Upper lobe of left lung (tissue), 6 donors: ENCODE measurements at regions not wholly inside any gene's neighbourhood (a gene's known extent, or its start where the extent isn't known, plus 50 kb on each side); places are given as distances from the start of the nearest gene placed in this dataset.

Experiments used
- ATAC-seq, 2 donors: fragments of 200-7000 bp; cut with Tn5 transposase; one replicate each; pipeline ENCODE4 v1.9.1; 2022; ENCODE audit warnings: mild to moderate bottlenecking in 2 of 2, moderate library complexity in 2 of 2; ENCODE audit not compliant: low FRiP score in 2 of 2
- DNase-seq, 2 donors: peaks; one replicate each; pipeline ENCODE4 v3.0.0-alpha.2; 2019 to 2020
- H3K27ac ChIP-seq, 4 donors: fragments of 200-600 bp; sonication (generic); one replicate each; pipeline ENCODE4 v1.5.1; 2016 to 2019
- H3K27me3 ChIP-seq, 4 donors: fragments of 200-600 bp; sonication (generic); one replicate each; pipeline ENCODE4 v1.5.1; 2017 to 2019
- H3K36me3 ChIP-seq, 4 donors: fragments of 200-600 bp; sonication (generic); one replicate each; pipeline ENCODE4 v1.5.1; 2016 to 2019
- H3K4me1 ChIP-seq, 4 donors: fragments of 200-600 bp; sonication (generic); one replicate each; pipeline ENCODE4 v1.5.1; 2018 to 2019
- H3K4me3 ChIP-seq, 4 donors: fragments of 200-600 bp; sonication (generic); one replicate each; pipeline ENCODE4 v1.5.1; 2017 to 2019; ENCODE audit warnings: mild to moderate bottlenecking in 2 of 4, moderate library complexity in 1 of 4
- H3K9me3 ChIP-seq, 4 donors: fragments of 200-600 bp; sonication (generic); one replicate each; pipeline ENCODE4 v1.5.1; 2018 to 2019
- CTCF ChIP-seq, 6 experiments: fragments of 450-650 bp in 4 of 6; fragments of 200-600 bp in 2 of 6; sonication (generic) in 2 of 6; IDR thresholded peaks; one replicate each; pipeline ENCODE4 v1.5.1; 2016 to 2019; ENCODE audit warnings: antibody characterized with exemption in 6 of 6
- EP300 ChIP-seq, 4 donors: sonication (generic); formaldehyde crosslinking; IDR thresholded peaks; one replicate each; pipeline ENCODE4 v1.5.1; 2017; ENCODE audit warnings: antibody characterized with exemption in 4 of 4, control low read depth in 2 of 4
- POLR2A ChIP-seq, 4 donors: fragments of 450-650 bp; IDR thresholded peaks; one replicate each; pipeline ENCODE4 v1.5.1; 2016 to 2017; ENCODE audit warnings: antibody characterized with exemption in 4 of 4, mild to moderate bottlenecking in 2 of 4
- POLR2AphosphoS5 ChIP-seq, 2 donors: sonication (generic); formaldehyde crosslinking; IDR thresholded peaks; one replicate each; pipeline ENCODE4 v1.5.1; 2017; ENCODE audit warnings: antibody characterized with exemption in 2 of 2
- WGBS, 2 donors: methylation state at CpG; one replicate each; pipeline ENCODE4 v1.1.5; 2017 to 2018; 5-methylcytosine and 5-hydroxymethylcytosine counted together
- donor health status: DM: no; HTN: no; CAD: no; lungs with moderate emphysema.
- donor health status: DM: no; HTN: yes; CAD: no; lungs with severe emphysema.

- H3K27ac ChIP-seq, result no peak overlapping the region
- no peaks in the 10 kb centered on the region for H3K9me3 ChIP-seq
- no peaks in the 10 kb centered on the region for H3K27me3 ChIP-seq
- no peaks in the 10 kb centered on the region for H3K4me1 ChIP-seq
- no peak overlapping the region for H3K4me3 ChIP-seq
- ATAC-seq, result no peak
- H3K36me3 ChIP-seq, result no peaks in the 10 kb centered on the region
- 67 to 90% methylated on average over 4 of the region's 4 CpGs for WGBS, 2 donors
- TF ChIP-seq POLR2A (IDR thresholded peaks at IDR 0.05), result no peak
- no peak for TF ChIP-seq CTCF (IDR thresholded peaks at IDR 0.05)
- no peak for TF ChIP-seq POLR2AphosphoS5 (IDR thresholded peaks at IDR 0.05)
- no peak for TF ChIP-seq EP300 (IDR thresholded peaks at IDR 0.05)
- DNase-seq, result no peak
Measured at GRCh38 chr5:118365718-118366117, 622.6 kb downstream of the DTWD2 start.

- Histone ChIP-seq H3K36me3 (no peaks in the 10 kb centered on the region), H3K4me1 (no peaks in the 10 kb centered on the region), H3K9me3 (no peaks in the 10 kb centered on the region), H3K4me3 (no peak overlapping the region), H3K27ac (no peak overlapping the region), H3K27me3 (no peaks in the 10 kb centered on the region)
- ATAC-seq (no peak), DNase-seq (no peak)
- TF ChIP-seq CTCF (IDR thresholded peaks at IDR 0.05) (no peak), EP300 (IDR thresholded peaks at IDR 0.05) (no peak), POLR2A (IDR thresholded peaks at IDR 0.05) (no peak), POLR2AphosphoS5 (IDR thresholded peaks at IDR 0.05) (no peak)
Measured at GRCh38 chr5:118354797-118355196, 633.5 kb downstream of the DTWD2 start.

GRCh38 chr5:118353970-118354369 is 634.4 kb downstream of the DTWD2 start:
- Histone ChIP-seq H3K4me1 (no peaks in the 10 kb centered on the region), H3K4me3 (no peak overlapping the region), H3K9me3 (no peaks in the 10 kb centered on the region), H3K27ac (no peak overlapping the region), H3K27me3 (no peaks in the 10 kb centered on the region), H3K36me3 (no peaks in the 10 kb centered on the region)
- ATAC-seq (no peak), DNase-seq (no peak)
- TF ChIP-seq CTCF (IDR thresholded peaks at IDR 0.05) (no peak), EP300 (IDR thresholded peaks at IDR 0.05) (no peak), POLR2AphosphoS5 (IDR thresholded peaks at IDR 0.05) (no peak), POLR2A (IDR thresholded peaks at IDR 0.05) (no peak)

- Histone ChIP-seq H3K4me1 (no peaks in the 10 kb centered on the region), H3K36me3 (no peaks in the 10 kb centered on the region), H3K9me3 (no peaks in the 10 kb centered on the region), H3K27ac (no peak overlapping the region), H3K4me3 (no peak overlapping the region), H3K27me3 (no peaks in the 10 kb centered on the region)
- TF ChIP-seq POLR2A (IDR thresholded peaks at IDR 0.05) (no peak), POLR2AphosphoS5 (IDR thresholded peaks at IDR 0.05) (no peak), CTCF (IDR thresholded peaks at IDR 0.05) (no peak), EP300 (IDR thresholded peaks at IDR 0.05) (no peak)
- ATAC-seq (no peak), DNase-seq (no peak)
Measured at GRCh38 chr5:118336468-118336867, 651.9 kb downstream of the DTWD2 start.

GRCh38 chr5:118327389-118327788 is 661.0 kb downstream of the DTWD2 start:
- H3K27me3 ChIP-seq, result no peaks in the 10 kb centered on the region
- H3K27ac ChIP-seq, result no peak overlapping the region
- H3K4me3 ChIP-seq, result no peak overlapping the region
- DNase-seq (no peak), ATAC-seq (no peak)
- no peaks in the 10 kb centered on the region for H3K36me3 ChIP-seq
- H3K4me1 ChIP-seq, result peaks cover 0 to 4% (median 2%) of the 10 kb centered on the region in 4 donors
- WGBS, 2 donors, result 89% methylated on average over 3 of the region's 3 CpGs
- peaks cover 0 to 8% (median 4%) of the 10 kb centered on the region in 4 donors for H3K9me3 ChIP-seq
- TF ChIP-seq POLR2A (IDR thresholded peaks at IDR 0.05) (no peak), EP300 (IDR thresholded peaks at IDR 0.05) (no peak), POLR2AphosphoS5 (IDR thresholded peaks at IDR 0.05) (no peak), CTCF (IDR thresholded peaks at IDR 0.05) (no peak)
